AG04450 (cell line): ENCODE measurements at regions not wholly inside any gene's neighbourhood (a gene's known extent, or its start where the extent isn't known, plus 50 kb on each side); places are given as distances from the start of the nearest gene placed in this dataset.
"Not testable (repeated sequence)": the region's sequence is repeated elsewhere in the genome, so short reads cannot be mapped to it uniquely, and the experiment has no call there.

Source experiments
- CTCF ChIA-PET: fragments of 300-600, 350-600 bp; formaldehyde crosslinking; extraction: SDS; loops from one replicate; lab custom pipeline; 2022; ENCODE audit warnings: antibody characterized with exemption, inconsistent platforms; lab: Charles Lee
- POLR2A ChIA-PET: fragments of 350-600 bp; formaldehyde crosslinking; extraction: SDS; loops from one replicate; lab custom pipeline; 2021; ENCODE audit warnings: antibody characterized with exemption, inconsistent platforms; lab: Yijun Ruan, JAX
- DNase-seq: peaks from one replicate; pipeline ENCODE4 v3.0.0-alpha.2; 2011; ENCODE audit warnings: low read depth, low spot score
- H3K27ac ChIP-seq: one replicate; pipeline ENCODE4 v1.5.1; 2012; ENCODE audit warnings: low read depth, low read length, control low read depth
- H3K27me3 ChIP-seq: one replicate; pipeline ENCODE4 v1.6.0; 2012; ENCODE audit warnings: low read length; ENCODE audit not compliant: control insufficient read depth, insufficient read depth
- H3K4me3 ChIP-seq: 2 replicates; pipeline ENCODE4 v1.5.1; 2011; ENCODE audit warnings: mild to moderate bottlenecking, low read depth, low read length, control low read depth
- H3K9me3 ChIP-seq: 2 replicates; pipeline ENCODE4 v1.5.1; 2012; ENCODE audit warnings: low read length; ENCODE audit not compliant: control insufficient read depth, insufficient read depth
- TF ChIP-seq, protein P1 (sequence below): IDR thresholded peaks from 2 replicates; pipeline ENCODE4 v1.5.1; 2011; ENCODE audit warnings: low read depth, low read length, control low read depth, inconsistent platforms

- ChIA-PET CTCF (no interaction called here), POLR2A (no interaction called here)
- TF ChIP-seq, protein P1, sequence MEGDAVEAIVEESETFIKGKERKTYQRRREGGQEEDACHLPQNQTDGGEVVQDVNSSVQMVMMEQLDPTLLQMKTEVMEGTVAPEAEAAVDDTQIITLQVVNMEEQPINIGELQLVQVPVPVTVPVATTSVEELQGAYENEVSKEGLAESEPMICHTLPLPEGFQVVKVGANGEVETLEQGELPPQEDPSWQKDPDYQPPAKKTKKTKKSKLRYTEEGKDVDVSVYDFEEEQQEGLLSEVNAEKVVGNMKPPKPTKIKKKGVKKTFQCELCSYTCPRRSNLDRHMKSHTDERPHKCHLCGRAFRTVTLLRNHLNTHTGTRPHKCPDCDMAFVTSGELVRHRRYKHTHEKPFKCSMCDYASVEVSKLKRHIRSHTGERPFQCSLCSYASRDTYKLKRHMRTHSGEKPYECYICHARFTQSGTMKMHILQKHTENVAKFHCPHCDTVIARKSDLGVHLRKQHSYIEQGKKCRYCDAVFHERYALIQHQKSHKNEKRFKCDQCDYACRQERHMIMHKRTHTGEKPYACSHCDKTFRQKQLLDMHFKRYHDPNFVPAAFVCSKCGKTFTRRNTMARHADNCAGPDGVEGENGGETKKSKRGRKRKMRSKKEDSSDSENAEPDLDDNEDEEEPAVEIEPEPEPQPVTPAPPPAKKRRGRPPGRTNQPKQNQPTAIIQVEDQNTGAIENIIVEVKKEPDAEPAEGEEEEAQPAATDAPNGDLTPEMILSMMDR: no peak
- no peak for DNase-seq
- no peak overlapping the region for H3K4me3 ChIP-seq
- no peaks in the 10 kb centered on the region for H3K27me3 ChIP-seq
- no peak overlapping the region for H3K27ac ChIP-seq
- no peaks in the 10 kb centered on the region for H3K9me3 ChIP-seq
Measured at GRCh38 chr11:87536565-87536964, 498.8 kb downstream of the TMEM135 start.

DNA sequence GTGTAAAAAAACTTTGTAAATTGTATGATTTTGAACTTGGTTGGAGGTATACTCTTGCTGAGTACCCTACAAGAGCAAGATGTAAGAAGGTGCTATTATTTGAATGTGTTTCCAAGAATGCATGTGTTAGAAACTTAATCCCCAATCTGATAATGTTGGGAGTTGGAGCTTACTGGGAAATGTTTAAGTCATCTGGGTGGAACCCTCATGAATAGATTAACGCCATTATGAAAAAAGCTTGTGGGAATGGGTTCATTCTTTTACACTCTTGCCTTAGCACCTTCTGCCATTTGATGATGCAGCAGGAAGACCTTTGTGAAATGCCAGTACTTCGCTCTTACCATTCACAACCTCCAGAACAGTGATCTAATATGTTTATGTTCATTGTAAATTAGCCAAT, 498.3 kb downstream of the TMEM135 start:
- Histone ChIP-seq H3K9me3 (no peaks in the 10 kb centered on the region), H3K27ac (no peak overlapping the region), H3K4me3 (no peak overlapping the region), H3K27me3 (no peaks in the 10 kb centered on the region)
- no peak for DNase-seq
- ChIA-PET POLR2A (no interaction called here), CTCF (no interaction called here)
- TF ChIP-seq, protein P1: no peak

DNA sequence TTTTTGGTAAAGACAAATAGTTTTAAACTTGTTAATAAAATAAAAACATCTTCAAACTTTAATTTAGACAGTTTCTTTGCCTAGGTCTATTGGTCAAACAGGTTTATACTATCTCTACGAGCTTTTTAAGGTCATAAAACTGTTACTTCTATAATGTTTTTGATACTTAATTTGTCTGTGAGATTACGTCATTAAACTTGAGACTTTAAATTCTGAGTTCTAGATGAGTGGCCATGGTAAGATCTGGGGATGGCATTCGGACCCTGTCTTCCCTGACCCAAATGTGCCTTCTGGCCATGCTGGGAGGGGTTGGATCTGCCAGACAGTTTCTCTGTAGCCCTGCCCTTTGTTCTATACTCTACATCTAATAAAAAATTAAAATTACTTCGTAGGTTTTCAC, 497.8 kb downstream of the TMEM135 start:
- ChIA-PET POLR2A (no interaction called here), CTCF (interaction anchor here (0.6 kb wide), 1 partner anchor 172 kb away, joined by 3 read pairs; no protein-coding TSS in a partner anchor)
- H3K9me3 ChIP-seq: no peaks in the 10 kb centered on the region
- DNase-seq: no peak
- no peak overlapping the region for H3K4me3 ChIP-seq
- TF ChIP-seq, protein P1: no peak
- no peaks in the 10 kb centered on the region for H3K27me3 ChIP-seq
- H3K27ac ChIP-seq: no peak overlapping the region

GRCh38 chr11:87531835-87532234, 494.1 kb downstream of the TMEM135 start:
- DNase-seq, H3K27ac ChIP-seq, POLR2A ChIA-PET, H3K27me3 ChIP-seq, H3K9me3 ChIP-seq, CTCF ChIA-PET, H3K4me3 ChIP-seq: not testable (repeated sequence)

- Histone ChIP-seq H3K9me3 (no peaks in the 10 kb centered on the region), H3K27me3 (no peaks in the 10 kb centered on the region), H3K4me3 (no peak overlapping the region), H3K27ac (no peak overlapping the region)
- DNase-seq: no peak
- CTCF ChIA-PET: no interaction called here
- POLR2A ChIA-PET: no interaction called here
- TF ChIP-seq, protein P1: no peak
Measured at GRCh38 chr11:87529486-87529885, 491.8 kb downstream of the TMEM135 start.

DNA sequence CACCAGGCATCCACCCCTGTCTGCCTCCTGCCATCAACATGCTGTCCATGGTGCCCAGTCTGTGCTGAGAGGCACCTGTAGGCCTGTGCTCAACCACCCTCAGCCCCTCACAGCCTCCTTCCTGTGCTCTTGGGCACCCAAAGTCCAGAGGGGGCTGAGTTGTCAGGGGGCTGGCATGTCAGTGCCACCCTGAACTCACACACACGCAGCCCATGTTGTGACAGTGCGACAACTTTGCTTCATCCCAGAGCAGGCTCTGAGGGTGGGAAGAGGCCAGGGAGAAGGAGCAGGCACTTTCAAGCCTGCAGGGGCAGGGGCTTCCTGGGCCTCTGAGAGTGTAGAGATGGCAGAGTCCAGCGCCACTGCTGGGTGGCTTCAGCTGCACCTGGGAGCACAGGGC, 491.0 kb downstream of the TMEM135 start:
- CTCF ChIA-PET: no interaction called here

More for the DNA sequence above, 491.0 kb downstream of the TMEM135 start:
- POLR2A ChIA-PET: no interaction called here
- Histone ChIP-seq H3K4me3 (no peak overlapping the region), H3K27me3 (no peaks in the 10 kb centered on the region), H3K27ac (no peak overlapping the region), H3K9me3 (no peaks in the 10 kb centered on the region)
- TF ChIP-seq, protein P1: no peak
- DNase-seq: no peak
